ENCODE measurements at regions not wholly inside any gene's neighbourhood (a gene's known extent, or its start where the extent isn't known, plus 50 kb on each side); places are given as distances from the start of the nearest gene placed in this dataset.

GRCh38 chr2:163990541-163990940 lies 254.7 kb upstream of the FIGN start (continued):
- no peak for TF ChIP-seq TAF7 (optimal IDR thresholded peaks at IDR 0.05; ENCODE audit: borderline replicate concordance, low read depth, low read length)

GRCh38 chr2:163990101-163990500 lies 254.3 kb upstream of the FIGN start:
- ChIA-PET CTCF (ENCODE audit: partially characterized antibody) (no interaction called here), POLR2A (ENCODE audit: partially characterized antibody) (no interaction called here)
- H3K4me2 ChIP-seq (ENCODE audit: insufficient read depth in 1 of 2, low read depth in 2 of 2, low read length in 2 of 2) = no peak overlapping the region
- no peaks in the 10 kb centered on the region for H3K4me1 ChIP-seq (replicated peaks in 1 of 4; ENCODE audit: control insufficient read depth in 3 of 4, insufficient read depth in 4 of 4, low read length in 3 of 4)
- H3K9me3 ChIP-seq (ENCODE audit: insufficient read depth in 2 of 2, low read depth in 1 of 2, low read length in 1 of 2) = no peaks in the 10 kb centered on the region
- no peak overlapping the region for H3K4me3 ChIP-seq (ENCODE audit: extremely low read depth in 1 of 4, insufficient read depth in 2 of 4, low read depth in 3 of 4, low read length in 4 of 4)
- H4K20me1 ChIP-seq (replicated peaks in 1 of 2; ENCODE audit: control insufficient read depth in 1 of 2, insufficient read depth in 2 of 2, low read length in 2 of 2) = no peaks in the 10 kb centered on the region
- H3K4ac ChIP-seq (replicated peaks; ENCODE audit: insufficient read length, low read depth, low read length) = no peak overlapping the region
- H4K8ac ChIP-seq (ENCODE audit: extremely low read depth, insufficient read depth, low read length) = no peak overlapping the region
- H3K9ac ChIP-seq (replicated peaks in 1 of 4; ENCODE audit: extremely low read depth in 1 of 4, low read depth in 3 of 4, low read length in 3 of 4) = no peak overlapping the region
- no peaks in the 10 kb centered on the region for H3K79me1 ChIP-seq (ENCODE audit: low read depth, low read length)
- WGBS, 2 experiments (ENCODE audit: extremely low coverage in 1 of 2, insufficient coverage in 1 of 2, insufficient read length in 1 of 2, insufficient replicate concordance in 2 of 2, low coverage in 1 of 2, low lambda C conversion rate in 2 of 2, missing lambda C conversion rate in 1 of 2) = 93% methylated on average over 4 of the region's 4 CpGs; no CpG with 5 or more reads in 1 of the 2 experiments
- no peaks in the 10 kb centered on the region for H3K36me3 ChIP-seq (ENCODE audit: control insufficient read depth in 2 of 4, insufficient read depth in 4 of 4, low read length in 3 of 4)
- DNase-seq (ENCODE audit: low read depth in 1 of 2, low spot score in 2 of 2) (no peak), FAIRE-seq (no peak)
- H4K5ac ChIP-seq (ENCODE audit: insufficient read length, low read depth, low read length) = no peak overlapping the region
- H3K23ac ChIP-seq (ENCODE audit: insufficient read length) = no peak overlapping the region
- H3K79me2 ChIP-seq (ENCODE audit: control insufficient read depth in 1 of 2, insufficient read depth in 2 of 2, low read length in 2 of 2) = no peaks in the 10 kb centered on the region
- no peak overlapping the region for H3K56ac ChIP-seq (replicated peaks; ENCODE audit: insufficient read length, low read depth, low read length)
- H2BK5ac ChIP-seq (ENCODE audit: low read depth, low read length) = no peak overlapping the region
- no peak overlapping the region for H3K18ac ChIP-seq (ENCODE audit: extremely low read depth, low read length)
- H2BK15ac ChIP-seq (ENCODE audit: low read length) = no peak overlapping the region
- H2BK20ac ChIP-seq (ENCODE audit: low read length) = no peak overlapping the region
- no peak overlapping the region for H2BK120ac ChIP-seq (replicated peaks; ENCODE audit: low read depth, low read length)
- no peaks in the 10 kb centered on the region for H3K27me3 ChIP-seq (replicated peaks in 1 of 4; ENCODE audit: control insufficient read depth in 3 of 4, extremely low read depth in 1 of 4, insufficient read depth in 3 of 4, low read length in 3 of 4)
- no peak overlapping the region for H2AFZ ChIP-seq (ENCODE audit: low read length)
- H2AK5ac ChIP-seq (ENCODE audit: low read depth, low read length) = no peak overlapping the region
- no peak overlapping the region for H3K14ac ChIP-seq (ENCODE audit: insufficient read length)
- no peak overlapping the region for H4K91ac ChIP-seq (replicated peaks; ENCODE audit: insufficient read length, low read length)
- H2BK12ac ChIP-seq (ENCODE audit: low read depth, low read length) = no peak overlapping the region
- H3K27ac ChIP-seq (ENCODE audit: low read depth, low read length) = no peak overlapping the region
- no peaks in the 10 kb centered on the region; the same call in 1 of the 2 replicates for H3K23me2 ChIP-seq (ENCODE audit: low read depth, low read length)
- TF ChIP-seq HDAC6 (IDR thresholded peaks at IDR 0.05; ENCODE audit: low read depth, low read length) (no peak), SIX5 (IDR thresholded peaks at IDR 0.05; ENCODE audit: low read depth, low read length) (no peak), SRF (IDR thresholded peaks at IDR 0.05; ENCODE audit: low read depth, low read length) (no peak), RAD21 (IDR thresholded peaks at IDR 0.05 in 1 of 2, conservative IDR thresholded peaks at IDR 0.05 in 1 of 2; ENCODE audit: low read depth in 2 of 2, low read length in 2 of 2) (no peak), SP2 (IDR thresholded peaks at IDR 0.05; ENCODE audit: low read length) (no peak), SIN3A (conservative IDR thresholded peaks at IDR 0.05 in 1 of 2, IDR thresholded peaks at IDR 0.05 in 1 of 2; ENCODE audit: low read depth in 1 of 2, low read length in 2 of 2) (no peak), TCF12 (IDR thresholded peaks at IDR 0.05; ENCODE audit: low read depth, low read length) (no peak), TEAD4 (IDR thresholded peaks at IDR 0.05; ENCODE audit: low read depth, low read length) (no peak), BRCA1 (IDR thresholded peaks at IDR 0.05; ENCODE audit: low read depth, low read length) (no peak), USF2 (IDR thresholded peaks at IDR 0.05; ENCODE audit: low read length) (no peak), CEBPB (IDR thresholded peaks at IDR 0.05; ENCODE audit: low read depth, low read length) (no peak), GTF2F1 (IDR thresholded peaks at IDR 0.05; ENCODE audit: borderline replicate concordance, low read depth, low read length) (no peak)

All from H1 (cell line).